GM21529 (cell line): ENCODE measurements at regions not wholly inside any gene's neighbourhood (a gene's known extent, or its start where the extent isn't known, plus 50 kb on each side); places are given as distances from the start of the nearest gene placed in this dataset.

Experiments
- ATAC-seq: cut with Tn5 transposase; IDR thresholded peaks from one replicate; pipeline ENCODE4 v1.9.1; 2021; ENCODE audit not compliant: unreplicated experiment

GRCh38 chr20:10951216-10951615 lies 277.4 kb upstream of the JAG1 start:
- ATAC-seq = no peak

GRCh38 chr20:10951904-10952303 lies 278.1 kb upstream of the JAG1 start:
- no peak for ATAC-seq

- ATAC-seq = no peak
Observed at GRCh38 chr20:10953437-10953836, 279.6 kb upstream of the JAG1 start.

- no peak for ATAC-seq
Observed at GRCh38 chr20:10954137-10954840, 280.5 kb upstream of the JAG1 start.

- no peak for ATAC-seq
Observed at GRCh38 chr20:10954908-10955580, 281.2 kb upstream of the JAG1 start.

GRCh38 chr20:10958279-10958678 lies 284.5 kb upstream of the JAG1 start:
- ATAC-seq = no peak

GRCh38 chr20:10960416-10960815 lies 286.6 kb upstream of the JAG1 start:
- ATAC-seq = no peak

GRCh38 chr20:10961651-10962288 lies 288.0 kb upstream of the JAG1 start:
- no peak for ATAC-seq

GRCh38 chr20:10962937-10963336 lies 289.1 kb upstream of the JAG1 start:
- no peak for ATAC-seq

- ATAC-seq = no peak
Observed at GRCh38 chr20:10963717-10964266, 290.0 kb upstream of the JAG1 start.

GRCh38 chr20:10965936-10966470 lies 292.2 kb upstream of the JAG1 start:
- ATAC-seq = no peak

GRCh38 chr20:10970109-10970508 lies 296.3 kb upstream of the JAG1 start:
- ATAC-seq = no peak

- ATAC-seq = no peak
Observed at GRCh38 chr20:10971096-10971495, 297.3 kb upstream of the JAG1 start.

- no peak for ATAC-seq
Observed at GRCh38 chr20:10972219-10972860, 298.5 kb upstream of the JAG1 start.

GRCh38 chr20:10976051-10976450 lies 302.3 kb upstream of the JAG1 start:
- no peak for ATAC-seq

- no peak for ATAC-seq
Observed at GRCh38 chr20:10978019-10978702, 304.4 kb upstream of the JAG1 start.

GRCh38 chr20:10978713-10979112 lies 304.9 kb upstream of the JAG1 start:
- no peak for ATAC-seq

- ATAC-seq = no peak
Observed at GRCh38 chr20:10982692-10983091, 308.9 kb upstream of the JAG1 start.

GRCh38 chr20:10984294-10984693 lies 310.5 kb upstream of the JAG1 start:
- ATAC-seq = no peak

GRCh38 chr20:10984913-10985312 lies 311.1 kb upstream of the JAG1 start:
- ATAC-seq = no peak

- no peak for ATAC-seq
Observed at GRCh38 chr20:10985536-10985935, 311.7 kb upstream of the JAG1 start.
